ENCODE measurements at regions not wholly inside any gene's neighbourhood (a gene's known extent, or its start where the extent isn't known, plus 50 kb on each side); places are given as distances from the start of the nearest gene placed in this dataset.

DNA sequence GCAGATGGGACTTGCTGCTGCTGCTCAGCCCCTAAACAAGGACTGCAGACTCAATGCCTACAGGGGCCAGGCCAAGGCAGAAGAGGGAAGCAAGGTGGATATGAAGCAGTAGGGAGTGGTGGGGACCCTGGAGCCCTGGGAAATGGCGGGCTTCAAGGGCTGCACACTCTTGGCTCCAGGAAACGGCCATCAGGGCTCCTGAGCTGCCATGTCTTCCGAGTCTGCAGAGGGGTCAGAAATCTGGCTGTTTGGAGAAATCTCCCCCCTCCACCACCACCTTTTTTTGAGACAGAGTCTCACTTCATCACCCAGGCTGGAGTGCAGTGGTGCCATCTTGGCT lies 169.1 kb downstream of the KATNIP start:
- ATAC-seq = no peak
- RAD21 ChIA-PET (ENCODE audit: low non-redundant PET in 1 of 2, low total read pairs in 2 of 2, uncharacterized antibody in 2 of 2, unreplicated experiment in 2 of 2) = no interaction called here
- CTCF ChIA-PET = no interaction called here
- Histone ChIP-seq H3K4me3 (replicated peaks in 1 of 2; ENCODE audit: low read depth in 1 of 2, low read length in 2 of 2) (no peak overlapping the region), H3K9me2 (ENCODE audit: insufficient read depth) (no peaks in the 10 kb centered on the region), H3K36me3 (ENCODE audit: control insufficient read depth in 1 of 2, insufficient read depth in 2 of 2, low read length in 2 of 2) (no peaks in the 10 kb centered on the region), H3K9ac (ENCODE audit: low read length) (no peak overlapping the region), H3K27me3 (ENCODE audit: insufficient read depth, low read length) (no peaks in the 10 kb centered on the region), H3K9me3 (ENCODE audit: control insufficient read depth in 1 of 2, insufficient read depth in 1 of 2, low read depth in 1 of 2, low read length in 2 of 2) (no peaks in the 10 kb centered on the region), H2AFZ (ENCODE audit: low read depth, low read length, poor library complexity, severe bottlenecking) (no peak overlapping the region), H4K20me1 (ENCODE audit: insufficient read depth) (no peaks in the 10 kb centered on the region), H3K27ac (ENCODE audit: low read depth, low read length) (peak overlapping the region; percentile 10; the same call in 1 of the 2 replicates), H3K4me2 (ENCODE audit: low read length) (no peak overlapping the region), H3K4me1 (ENCODE audit: control insufficient read depth in 1 of 2, insufficient read depth in 2 of 2, low read length in 2 of 2) (peaks cover 9 to 12% of the 10 kb centered on the region in 2 experiments; a peak in 2 of 4 replicates), H3K79me2 (ENCODE audit: insufficient read depth, low read length) (no peaks in the 10 kb centered on the region)
- no peak for DNase-seq (ENCODE audit: low read depth, low spot score)
- BruUV-seq (replicated peaks) = no TSS peak
- TF ChIP-seq, protein P1, sequence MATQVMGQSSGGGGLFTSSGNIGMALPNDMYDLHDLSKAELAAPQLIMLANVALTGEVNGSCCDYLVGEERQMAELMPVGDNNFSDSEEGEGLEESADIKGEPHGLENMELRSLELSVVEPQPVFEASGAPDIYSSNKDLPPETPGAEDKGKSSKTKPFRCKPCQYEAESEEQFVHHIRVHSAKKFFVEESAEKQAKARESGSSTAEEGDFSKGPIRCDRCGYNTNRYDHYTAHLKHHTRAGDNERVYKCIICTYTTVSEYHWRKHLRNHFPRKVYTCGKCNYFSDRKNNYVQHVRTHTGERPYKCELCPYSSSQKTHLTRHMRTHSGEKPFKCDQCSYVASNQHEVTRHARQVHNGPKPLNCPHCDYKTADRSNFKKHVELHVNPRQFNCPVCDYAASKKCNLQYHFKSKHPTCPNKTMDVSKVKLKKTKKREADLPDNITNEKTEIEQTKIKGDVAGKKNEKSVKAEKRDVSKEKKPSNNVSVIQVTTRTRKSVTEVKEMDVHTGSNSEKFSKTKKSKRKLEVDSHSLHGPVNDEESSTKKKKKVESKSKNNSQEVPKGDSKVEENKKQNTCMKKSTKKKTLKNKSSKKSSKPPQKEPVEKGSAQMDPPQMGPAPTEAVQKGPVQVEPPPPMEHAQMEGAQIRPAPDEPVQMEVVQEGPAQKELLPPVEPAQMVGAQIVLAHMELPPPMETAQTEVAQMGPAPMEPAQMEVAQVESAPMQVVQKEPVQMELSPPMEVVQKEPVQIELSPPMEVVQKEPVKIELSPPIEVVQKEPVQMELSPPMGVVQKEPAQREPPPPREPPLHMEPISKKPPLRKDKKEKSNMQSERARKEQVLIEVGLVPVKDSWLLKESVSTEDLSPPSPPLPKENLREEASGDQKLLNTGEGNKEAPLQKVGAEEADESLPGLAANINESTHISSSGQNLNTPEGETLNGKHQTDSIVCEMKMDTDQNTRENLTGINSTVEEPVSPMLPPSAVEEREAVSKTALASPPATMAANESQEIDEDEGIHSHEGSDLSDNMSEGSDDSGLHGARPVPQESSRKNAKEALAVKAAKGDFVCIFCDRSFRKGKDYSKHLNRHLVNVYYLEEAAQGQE (IDR thresholded peaks at IDR 0.05; ENCODE audit: low read depth) = no peak
- no peak for TF ChIP-seq SP1 (IDR thresholded peaks at IDR 0.05; ENCODE audit: low read depth)
- no peak for TF ChIP-seq TCF7L2 (IDR thresholded peaks at IDR 0.05; ENCODE audit: borderline replicate concordance, extremely low read depth, insufficient read depth, insufficient read length)
- no peak for TF ChIP-seq RAD21 (IDR thresholded peaks at IDR 0.05; ENCODE audit: low read depth)
- no peak for TF ChIP-seq CEBPB (IDR thresholded peaks at IDR 0.05; ENCODE audit: low read depth)
- TF ChIP-seq, protein P2, sequence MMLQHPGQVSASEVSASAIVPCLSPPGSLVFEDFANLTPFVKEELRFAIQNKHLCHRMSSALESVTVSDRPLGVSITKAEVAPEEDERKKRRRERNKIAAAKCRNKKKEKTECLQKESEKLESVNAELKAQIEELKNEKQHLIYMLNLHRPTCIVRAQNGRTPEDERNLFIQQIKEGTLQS (IDR thresholded peaks at IDR 0.05) = no peak
- no peak for TF ChIP-seq EZH2phosphoT487 (IDR thresholded peaks at IDR 0.05; ENCODE audit: borderline replicate concordance)
- TF ChIP-seq YY1 (IDR thresholded peaks at IDR 0.05; ENCODE audit: extremely low read depth, insufficient replicate concordance, low read depth, low read length) = no peak
- no peak for TF ChIP-seq EGR1 (IDR thresholded peaks at IDR 0.05; ENCODE audit: low read depth)
- TF ChIP-seq, protein P3, sequence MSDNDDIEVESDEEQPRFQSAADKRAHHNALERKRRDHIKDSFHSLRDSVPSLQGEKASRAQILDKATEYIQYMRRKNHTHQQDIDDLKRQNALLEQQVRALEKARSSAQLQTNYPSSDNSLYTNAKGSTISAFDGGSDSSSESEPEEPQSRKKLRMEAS (IDR thresholded peaks at IDR 0.05) = no peak
- TF ChIP-seq POLR2A (IDR thresholded peaks at IDR 0.05; ENCODE audit: borderline replicate concordance, extremely low read depth, insufficient read depth, insufficient read length) = no peak
- no peak for TF ChIP-seq ELF1 (IDR thresholded peaks at IDR 0.05; ENCODE audit: borderline replicate concordance, low read depth)
- no peak for TF ChIP-seq POLR2AphosphoS5 (IDR thresholded peaks at IDR 0.05; ENCODE audit: low read depth, low read length)
- no peak for TF ChIP-seq ZFX (IDR thresholded peaks at IDR 0.05)
- TF ChIP-seq SRF (IDR thresholded peaks at IDR 0.05; ENCODE audit: low read depth) = no peak
- TF ChIP-seq, protein P4, sequence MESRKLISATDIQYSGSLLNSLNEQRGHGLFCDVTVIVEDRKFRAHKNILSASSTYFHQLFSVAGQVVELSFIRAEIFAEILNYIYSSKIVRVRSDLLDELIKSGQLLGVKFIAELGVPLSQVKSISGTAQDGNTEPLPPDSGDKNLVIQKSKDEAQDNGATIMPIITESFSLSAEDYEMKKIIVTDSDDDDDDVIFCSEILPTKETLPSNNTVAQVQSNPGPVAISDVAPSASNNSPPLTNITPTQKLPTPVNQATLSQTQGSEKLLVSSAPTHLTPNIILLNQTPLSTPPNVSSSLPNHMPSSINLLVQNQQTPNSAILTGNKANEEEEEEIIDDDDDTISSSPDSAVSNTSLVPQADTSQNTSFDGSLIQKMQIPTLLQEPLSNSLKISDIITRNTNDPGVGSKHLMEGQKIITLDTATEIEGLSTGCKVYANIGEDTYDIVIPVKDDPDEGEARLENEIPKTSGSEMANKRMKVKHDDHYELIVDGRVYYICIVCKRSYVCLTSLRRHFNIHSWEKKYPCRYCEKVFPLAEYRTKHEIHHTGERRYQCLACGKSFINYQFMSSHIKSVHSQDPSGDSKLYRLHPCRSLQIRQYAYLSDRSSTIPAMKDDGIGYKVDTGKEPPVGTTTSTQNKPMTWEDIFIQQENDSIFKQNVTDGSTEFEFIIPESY (IDR thresholded peaks at IDR 0.05; ENCODE audit: extremely low read depth, insufficient replicate concordance, low read length) = no peak
- no peak for TF ChIP-seq ZNF274 (IDR thresholded peaks at IDR 0.05; ENCODE audit: low read depth, low read length)
- intact Hi-C loops (cut with micrococcal nuclease) = no loop called here
- POLR2A ChIA-PET = no interaction called here
